NCI-H446 treated with DMSO at 0.1 percent for 48 hours (cell line): ENCODE measurements at regions not wholly inside any gene's neighbourhood (a gene's known extent, or its start where the extent isn't known, plus 50 kb on each side); places are given as distances from the start of the nearest gene placed in this dataset.
"Not testable (repeated sequence)": the region's sequence is repeated elsewhere in the genome, so short reads cannot be mapped to it uniquely, and the experiment has no call there.

Experiments used
- DNase-seq: peaks from one replicate; lab custom pipeline; 2025; lab: John Stamatoyannopoulos, UW

GRCh38 chr4:97104006-97104405, 1039.3 kb downstream of the STPG2 start:
- DNase-seq: no peak

DNA sequence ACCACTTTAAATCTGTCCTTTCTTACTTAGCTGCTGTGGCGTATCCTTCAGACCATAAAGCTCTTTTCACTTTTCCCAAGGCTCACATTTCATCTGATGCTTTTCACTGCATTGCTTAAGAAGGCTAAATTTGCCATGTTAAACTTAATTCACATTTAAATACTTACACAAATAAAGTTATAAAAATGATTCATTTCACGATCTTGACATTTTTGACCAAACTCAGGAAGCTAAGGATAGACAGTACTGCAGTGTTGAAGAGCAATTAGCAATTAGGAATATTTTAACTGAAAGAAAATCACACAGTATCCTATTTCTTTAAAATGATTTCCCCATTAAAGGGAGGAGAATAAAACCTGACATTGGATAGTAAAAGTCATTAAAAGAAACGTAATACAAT, 1038.6 kb downstream of the STPG2 start:
- DNase-seq: no peak

GRCh38 chr4:97105347-97106099, 1037.8 kb downstream of the STPG2 start:
- peak; percentile 10 for DNase-seq

GRCh38 chr4:97106161-97106560, 1037.1 kb downstream of the STPG2 start:
- DNase-seq: no peak

DNA sequence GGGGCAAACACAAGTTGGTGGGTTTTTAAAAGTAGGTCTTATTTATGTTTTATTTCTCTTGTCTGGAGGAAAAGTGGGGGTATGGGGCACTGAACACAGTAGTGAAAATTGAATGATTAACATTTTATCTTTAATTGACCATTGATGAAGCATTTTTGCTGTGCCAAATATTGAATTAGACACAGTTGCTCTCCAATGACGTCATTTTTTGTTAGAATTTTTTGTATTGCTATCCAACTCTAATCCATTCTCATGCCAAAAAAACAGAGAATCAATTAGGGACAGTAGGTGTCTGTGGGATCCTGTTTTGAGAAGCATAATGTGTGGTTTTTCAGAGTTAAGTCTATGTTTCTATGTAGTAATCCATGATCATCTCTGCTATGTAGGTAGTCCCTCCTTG, 1032.8 kb downstream of the STPG2 start:
- no peak for DNase-seq

- DNase-seq: no peak
Observed at GRCh38 chr4:97116511-97116910, 1026.8 kb downstream of the STPG2 start.

DNA sequence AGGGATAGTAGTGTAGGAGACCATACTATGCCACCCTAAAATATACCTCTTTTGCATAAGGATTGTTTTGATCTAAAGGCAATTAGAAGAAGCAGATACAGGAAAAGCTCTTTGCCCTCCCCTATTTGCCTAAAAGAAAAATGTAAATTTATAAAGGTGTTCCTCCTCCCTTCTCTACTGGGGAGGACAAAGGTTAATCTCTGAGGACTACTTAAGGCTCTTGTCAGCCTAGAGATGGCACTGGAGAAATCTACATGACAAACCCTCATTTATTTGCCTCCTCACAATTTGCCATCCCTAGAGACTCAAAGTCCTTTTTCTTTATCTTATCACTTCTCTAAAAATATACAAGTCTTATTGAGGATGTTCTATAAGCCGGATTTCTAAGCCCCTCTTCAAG, 1021.8 kb downstream of the STPG2 start:
- DNase-seq: no peak

GRCh38 chr4:97123573-97123972, 1019.7 kb downstream of the STPG2 start:
- DNase-seq: no peak

DNA sequence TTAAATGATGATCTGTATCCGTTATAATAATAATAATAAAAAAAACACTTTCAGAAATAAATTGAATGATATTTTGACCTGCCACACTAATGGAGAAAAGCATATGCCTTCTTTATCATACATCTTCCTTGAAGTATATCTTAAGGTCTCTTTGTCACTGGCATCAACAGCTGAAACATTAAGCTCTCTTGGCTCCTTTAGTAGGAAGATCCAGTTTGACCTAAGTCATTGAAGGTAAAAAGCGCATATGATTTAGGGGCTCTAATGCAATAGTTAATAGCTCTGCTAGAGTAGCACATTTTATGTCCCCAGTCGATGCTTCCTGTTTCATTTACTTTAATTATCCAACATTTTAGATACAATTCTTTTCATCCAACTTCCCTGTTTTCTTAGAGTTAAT, 1010.8 kb downstream of the STPG2 start:
- no peak for DNase-seq

- DNase-seq: no peak
Observed at GRCh38 chr4:97134456-97134855, 1008.8 kb downstream of the STPG2 start.

DNA sequence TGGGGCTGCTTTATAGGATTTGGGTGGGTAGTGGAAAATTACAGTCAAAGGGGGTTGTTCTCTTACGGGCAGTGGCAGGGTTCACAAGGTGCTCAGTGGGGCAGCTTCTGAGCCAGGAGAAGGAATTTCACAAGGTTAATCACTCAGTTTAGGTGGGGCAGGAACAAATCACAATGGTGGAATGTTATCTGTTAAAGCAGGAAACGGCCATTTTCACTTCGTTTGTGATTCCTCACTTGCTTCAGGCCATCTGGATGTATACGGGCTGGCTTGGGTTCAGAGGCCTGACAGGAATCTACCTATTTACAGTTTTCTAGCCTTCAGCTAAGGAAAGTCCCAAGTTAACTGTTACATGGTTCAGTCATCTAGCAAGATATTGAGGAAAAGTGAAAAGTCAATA, 1003.5 kb downstream of the STPG2 start:
- no peak for DNase-seq

GRCh38 chr4:97140545-97140944, 1002.7 kb downstream of the STPG2 start:
- DNase-seq: no peak

DNA sequence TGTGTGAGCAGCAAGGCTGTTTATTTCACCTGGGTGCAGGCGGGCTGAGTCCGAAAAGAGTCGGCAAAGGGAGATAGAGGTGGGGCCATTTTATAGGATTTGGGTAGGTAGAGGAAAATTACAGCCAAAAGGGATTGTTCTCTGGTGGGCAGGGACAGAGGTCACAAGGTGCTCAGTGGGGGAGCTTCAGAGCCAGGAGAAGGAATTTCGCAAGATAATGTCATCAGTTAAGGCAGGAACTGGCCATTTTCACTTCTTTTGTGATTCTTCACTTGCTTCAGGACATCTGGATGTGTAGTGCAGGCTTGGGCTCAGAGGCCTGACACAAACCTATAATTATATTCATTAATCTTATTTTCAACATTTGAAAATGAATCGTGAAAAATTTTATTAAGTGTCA, 1001.9 kb downstream of the STPG2 start:
- not testable (repeated sequence) for DNase-seq

DNA sequence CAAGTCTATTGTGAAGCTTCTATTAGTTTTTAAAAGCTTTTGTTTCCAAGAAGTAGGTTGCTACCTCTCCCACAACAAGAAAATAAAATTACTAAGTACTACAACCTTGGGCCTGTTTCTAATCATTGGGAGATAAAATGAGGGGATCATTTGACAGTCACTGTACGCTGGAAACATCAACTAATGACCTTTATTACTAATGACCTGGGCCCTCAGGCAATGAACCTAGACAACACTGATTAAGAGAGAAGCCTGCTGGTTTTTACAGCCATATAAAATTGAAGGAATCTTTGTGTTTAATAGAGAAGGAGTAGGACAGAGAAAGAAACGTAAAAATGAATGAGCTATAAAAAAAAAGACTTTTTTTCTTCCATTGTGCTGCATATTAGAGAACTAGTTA, 1000.9 kb downstream of the STPG2 start:
- DNase-seq: no peak

GRCh38 chr4:97142893-97143292, 1000.4 kb downstream of the STPG2 start:
- DNase-seq: no peak

DNA sequence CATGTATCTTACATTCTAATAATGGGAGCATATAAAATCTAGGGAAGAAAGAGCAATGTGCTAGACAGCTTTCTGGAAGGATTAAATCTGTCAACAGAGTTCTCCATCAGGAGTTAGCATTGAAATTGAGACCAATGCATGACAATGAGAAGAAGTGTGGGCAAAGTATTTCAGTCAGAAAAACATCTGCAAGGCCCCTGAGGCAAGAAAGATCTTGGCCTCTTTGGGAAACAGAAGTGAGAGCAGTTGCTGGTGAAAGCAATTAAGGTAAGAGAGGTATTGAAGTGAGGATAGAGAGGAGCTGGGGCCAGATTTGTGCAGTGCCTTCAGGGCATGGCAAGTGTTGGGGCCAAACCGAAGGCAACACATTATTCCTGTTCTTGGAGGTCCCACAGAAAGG, 999.1 kb downstream of the STPG2 start:
- DNase-seq: no peak

GRCh38 chr4:97150966-97151365, 992.3 kb downstream of the STPG2 start:
- peak; percentile 31 for DNase-seq

DNA sequence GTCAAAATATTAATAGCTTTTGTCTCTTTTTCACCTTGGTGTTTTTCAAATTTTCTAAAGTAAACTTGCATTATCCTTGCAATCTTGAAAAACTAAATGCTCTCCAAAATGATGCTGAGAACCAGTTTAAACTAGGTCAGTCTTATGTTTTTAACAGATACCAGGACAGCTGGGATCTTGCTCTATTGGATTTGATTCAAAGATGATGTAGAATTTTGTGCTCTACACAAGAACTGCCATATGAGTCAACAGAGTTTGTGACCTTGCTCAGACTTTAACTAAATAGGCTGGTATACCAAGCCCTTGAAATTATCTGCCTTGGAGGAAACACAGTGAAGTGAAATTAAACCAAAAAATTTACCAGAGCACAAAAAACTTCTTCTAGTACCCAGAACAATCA, 991.1 kb downstream of the STPG2 start:
- DNase-seq: peak; percentile 70

DNA sequence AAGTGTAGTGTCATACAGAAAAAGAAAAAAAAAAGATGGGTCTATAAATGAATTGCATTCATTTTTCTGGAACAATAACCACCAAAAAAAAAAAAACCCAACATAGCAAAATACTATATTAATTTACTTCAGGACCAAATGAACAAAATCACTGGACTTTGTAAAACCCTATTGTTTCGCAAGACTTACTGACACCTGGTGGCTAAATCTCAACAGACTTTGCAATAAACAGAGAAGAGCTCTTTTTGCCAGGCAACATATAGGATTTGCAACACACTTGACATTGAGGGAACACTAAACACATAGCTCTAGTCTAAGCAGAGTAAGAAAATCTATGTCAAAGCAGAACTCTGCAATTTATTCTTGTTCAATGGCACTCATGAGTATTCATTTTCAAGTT, 990.2 kb downstream of the STPG2 start:
- peak; percentile 8 for DNase-seq

GRCh38 chr4:97159625-97160024, 983.7 kb downstream of the STPG2 start:
- no peak for DNase-seq

GRCh38 chr4:97185233-97185632, 958.0 kb downstream of the STPG2 start:
- DNase-seq: no peak

GRCh38 chr4:97197106-97197505, 946.2 kb downstream of the STPG2 start:
- no peak for DNase-seq

GRCh38 chr4:97208749-97209148, 934.5 kb downstream of the STPG2 start:
- no peak for DNase-seq

DNA sequence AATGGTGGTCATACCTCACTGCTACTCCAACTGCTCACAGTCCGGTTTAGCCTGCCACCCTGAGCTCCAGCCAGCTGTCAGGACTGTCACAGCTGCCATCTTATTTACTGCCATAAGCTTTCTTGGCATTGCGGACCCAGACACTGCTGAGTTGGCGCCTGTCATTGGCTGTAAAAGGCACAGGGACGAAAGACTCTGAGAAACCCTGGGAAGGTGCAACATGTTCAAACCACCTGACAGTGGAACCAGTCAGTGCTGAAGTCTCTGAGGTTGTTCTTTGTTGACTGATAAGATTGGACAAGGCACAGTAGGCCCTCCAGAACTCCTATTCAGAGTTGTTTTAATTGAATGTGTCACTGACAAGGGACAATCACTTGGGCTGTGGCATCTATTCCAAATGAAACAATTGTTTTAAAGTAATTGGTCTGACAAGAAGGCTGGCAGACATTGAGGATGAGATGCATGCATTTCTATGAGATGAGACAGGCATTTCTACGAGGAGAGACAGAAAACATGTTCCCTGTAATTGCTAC, 927.8 kb downstream of the STPG2 start:
- peak; percentile 74 for DNase-seq
